GM18511 (cell line): ENCODE measurements at regions not wholly inside any gene's neighbourhood (a gene's known extent, or its start where the extent isn't known, plus 50 kb on each side); places are given as distances from the start of the nearest gene placed in this dataset.
"Not testable (repeated sequence)": the region's sequence is repeated elsewhere in the genome, so short reads cannot be mapped to it uniquely, and the experiment has no call there.

ENCODE experiments used
- ATAC-seq: cut with Tn5 transposase; IDR thresholded peaks from one replicate; pipeline ENCODE4 v1.9.1; 2021; ENCODE audit warnings: mild to moderate bottlenecking, moderate library complexity; ENCODE audit not compliant: unreplicated experiment

DNA sequence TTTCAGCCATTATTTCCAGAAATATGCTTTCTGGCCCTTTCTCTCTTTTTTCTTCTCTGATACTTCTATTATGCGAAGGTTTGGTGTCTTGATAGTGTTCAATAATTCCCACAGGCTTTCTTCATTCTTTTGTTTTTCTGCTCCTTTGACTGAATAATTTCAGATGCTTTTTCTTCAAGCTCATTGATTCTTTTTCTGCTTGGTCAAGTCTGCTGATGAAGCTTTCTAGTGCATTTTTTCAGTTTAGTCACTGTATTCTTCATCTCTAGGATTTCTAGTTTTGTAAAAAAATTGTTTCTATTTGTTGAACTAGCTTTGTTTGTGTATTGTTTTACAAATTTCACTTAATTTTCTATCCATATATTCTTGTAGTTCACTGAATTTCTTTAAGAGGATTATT is 304.0 kb upstream of the TARS1 start:
- no peak for ATAC-seq

- ATAC-seq = not testable (repeated sequence)
Observed at GRCh38 chr5:33138145-33138544, 302.6 kb upstream of the TARS1 start.

DNA sequence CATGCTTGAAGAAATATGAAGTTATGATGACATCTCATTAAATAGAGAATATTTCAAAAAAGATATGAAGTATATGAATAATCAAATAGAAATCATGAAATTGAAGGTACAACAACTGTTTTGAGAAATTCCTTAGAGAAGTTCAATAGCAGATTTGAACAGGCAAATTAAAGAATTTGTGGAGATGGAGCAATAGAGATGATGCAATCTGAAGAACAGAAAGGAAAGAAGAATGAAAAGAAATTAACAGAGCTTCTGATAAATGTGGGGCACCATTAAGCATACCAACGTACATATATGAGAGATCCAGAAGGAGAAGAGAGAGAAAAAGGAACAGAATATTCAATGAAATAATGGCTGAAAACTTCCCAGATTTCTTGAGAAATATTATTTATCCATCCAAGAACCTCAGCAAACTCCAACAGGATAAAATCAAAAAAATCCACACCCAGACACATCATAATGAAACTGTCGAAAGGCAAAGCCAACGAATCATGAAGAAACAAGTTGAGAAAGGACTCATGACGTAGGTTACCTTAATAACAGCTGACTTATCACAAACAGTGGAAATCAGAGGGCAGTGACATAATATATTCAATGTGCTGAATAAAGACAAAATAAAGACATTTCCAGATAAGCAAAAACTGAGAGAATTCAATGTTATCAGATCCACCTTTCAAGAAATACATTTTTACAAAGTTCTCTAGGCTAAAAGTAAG is 297.2 kb upstream of the TARS1 start:
- ATAC-seq = no peak

DNA sequence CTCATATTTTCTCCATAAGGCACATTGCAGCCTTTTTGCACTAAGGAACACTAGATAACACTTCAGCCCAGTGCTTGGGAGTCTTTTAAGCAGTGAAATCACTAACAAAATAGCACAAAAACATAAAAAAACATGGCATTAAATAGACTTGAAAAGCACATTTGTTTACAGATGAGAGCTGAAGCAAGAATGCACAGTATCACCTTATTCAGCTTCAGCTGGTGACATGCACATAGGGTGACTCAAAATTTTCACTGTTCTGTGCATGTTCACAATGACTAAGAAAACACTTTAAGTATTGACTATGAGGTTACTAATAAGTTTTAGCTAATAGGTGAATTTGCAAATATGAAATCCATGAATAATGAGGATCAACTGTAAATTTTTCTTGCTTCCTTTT is 293.9 kb upstream of the TARS1 start:
- ATAC-seq = no peak

DNA sequence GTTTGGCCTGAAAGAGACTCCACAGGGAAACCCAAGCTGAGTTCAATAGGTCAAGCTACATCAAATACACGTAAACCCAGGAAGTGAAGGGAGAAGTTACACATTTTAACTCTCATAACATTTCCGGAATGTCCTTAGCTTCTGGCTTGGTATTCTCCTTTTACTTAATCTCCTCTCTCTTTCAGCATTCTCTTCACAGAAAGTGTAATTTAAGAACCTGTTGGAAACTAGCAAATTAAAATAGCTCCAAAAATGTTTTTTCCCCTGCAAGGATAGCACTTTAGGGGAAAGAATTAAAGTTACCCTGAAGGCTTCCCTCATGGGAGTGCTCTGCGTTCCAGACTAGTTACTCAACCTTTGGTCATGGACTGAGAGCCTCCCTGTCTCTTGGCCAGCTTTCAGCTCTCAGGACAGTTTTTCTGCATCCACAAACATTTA is 292.7 kb upstream of the TARS1 start:
- no peak for ATAC-seq

DNA sequence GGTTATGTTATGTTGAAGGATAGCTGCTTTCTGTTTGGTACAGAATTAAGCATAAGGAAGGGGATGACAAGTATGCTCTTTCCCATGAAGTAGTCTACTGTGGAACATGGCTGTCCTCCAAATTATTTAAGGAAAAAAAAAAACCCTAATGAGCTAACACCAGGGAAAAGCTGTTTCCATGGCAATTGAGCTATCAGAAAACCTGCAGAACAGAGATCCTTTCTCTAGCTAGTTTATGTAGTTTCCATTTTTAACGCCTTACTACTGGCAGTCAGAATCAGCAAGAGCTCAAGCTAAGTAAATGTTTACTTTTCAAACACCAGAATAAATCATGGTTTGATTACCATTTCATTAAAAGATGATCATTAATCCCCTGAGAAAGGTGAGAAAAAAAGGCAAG is 287.4 kb upstream of the TARS1 start:
- no peak for ATAC-seq

DNA sequence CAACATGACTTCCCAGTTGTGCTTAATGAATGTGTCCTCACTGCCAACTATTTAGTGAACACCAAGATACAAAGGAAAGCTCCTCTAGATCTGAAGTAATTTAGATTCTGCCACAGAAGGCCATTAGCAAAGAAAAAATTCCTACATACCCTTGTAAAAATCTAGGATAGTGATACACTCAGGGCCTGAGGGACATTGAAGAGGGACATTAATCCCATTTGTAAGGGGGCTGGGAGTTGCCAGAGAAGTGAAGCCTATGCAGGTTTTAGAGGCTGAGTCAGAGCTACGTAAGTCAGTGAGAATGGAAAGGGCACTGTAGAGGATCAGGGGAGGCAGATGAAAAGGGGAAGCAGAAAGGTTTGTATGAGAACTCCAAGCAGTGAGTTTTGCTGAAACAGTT is 286.9 kb upstream of the TARS1 start:
- no peak for ATAC-seq

- no peak for ATAC-seq
Observed at GRCh38 chr5:33160871-33161270, 279.9 kb upstream of the TARS1 start.

- no peak for ATAC-seq
Observed at GRCh38 chr5:33161421-33161820, 279.3 kb upstream of the TARS1 start.

DNA sequence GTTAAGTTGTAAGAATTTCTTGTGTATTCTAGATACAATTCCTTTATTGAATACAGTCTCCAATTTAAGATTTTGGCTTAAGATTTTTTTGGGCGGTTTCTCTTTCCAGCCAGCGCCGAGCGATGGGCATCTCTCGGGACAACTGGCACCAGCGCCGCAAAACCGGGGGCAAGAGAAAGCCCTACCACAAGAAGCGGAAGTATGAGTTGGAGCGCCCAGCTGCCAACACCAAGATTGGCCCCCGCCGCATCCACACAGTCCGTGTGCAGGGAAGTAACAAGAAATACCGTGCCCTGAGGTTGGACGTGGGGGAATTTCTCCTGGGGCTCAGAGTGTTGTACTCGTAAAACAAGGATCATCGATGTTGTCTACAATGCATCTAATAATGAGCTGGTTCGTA is 278.7 kb upstream of the TARS1 start:
- no peak for ATAC-seq

DNA sequence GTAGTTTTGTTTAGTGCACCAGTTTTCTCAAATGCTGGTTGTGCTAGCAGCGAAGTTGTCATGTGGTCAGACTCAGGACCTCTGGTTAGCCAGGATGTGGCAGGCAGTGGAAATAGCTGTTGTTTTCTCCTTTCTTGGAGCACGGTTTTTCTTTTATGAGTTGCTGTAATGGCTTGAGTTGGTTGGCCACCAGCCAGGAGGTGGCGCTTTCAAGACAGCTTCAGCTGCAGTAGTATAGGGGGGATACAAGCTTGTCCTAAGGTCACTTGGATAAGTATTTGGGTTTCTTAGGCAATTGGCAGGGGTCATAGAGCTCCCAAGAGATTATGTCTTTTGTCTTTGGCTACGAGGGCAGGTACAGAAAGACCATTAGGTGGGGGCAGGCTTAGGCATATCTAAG is 274.2 kb upstream of the TARS1 start:
- ATAC-seq = no peak

DNA sequence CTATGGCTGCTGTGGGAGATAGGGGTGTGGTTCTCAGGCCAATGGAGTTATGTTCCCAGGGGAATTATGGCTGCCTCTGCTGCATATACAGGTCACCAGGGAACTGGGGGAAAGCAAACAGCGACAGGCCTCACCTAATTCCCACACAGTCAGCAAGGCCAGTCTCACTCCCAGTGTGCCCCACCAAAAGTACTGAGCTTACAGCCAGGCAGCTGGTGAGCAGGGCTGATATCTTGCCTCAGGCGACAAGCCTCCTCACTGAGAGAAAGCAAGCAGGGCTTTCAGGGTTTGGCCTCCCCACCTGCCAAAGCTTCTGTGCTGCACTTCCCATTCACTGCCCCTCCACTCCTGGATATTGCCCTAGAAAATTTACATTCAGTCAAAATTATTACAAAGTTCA is 273.8 kb upstream of the TARS1 start:
- ATAC-seq = no peak

DNA sequence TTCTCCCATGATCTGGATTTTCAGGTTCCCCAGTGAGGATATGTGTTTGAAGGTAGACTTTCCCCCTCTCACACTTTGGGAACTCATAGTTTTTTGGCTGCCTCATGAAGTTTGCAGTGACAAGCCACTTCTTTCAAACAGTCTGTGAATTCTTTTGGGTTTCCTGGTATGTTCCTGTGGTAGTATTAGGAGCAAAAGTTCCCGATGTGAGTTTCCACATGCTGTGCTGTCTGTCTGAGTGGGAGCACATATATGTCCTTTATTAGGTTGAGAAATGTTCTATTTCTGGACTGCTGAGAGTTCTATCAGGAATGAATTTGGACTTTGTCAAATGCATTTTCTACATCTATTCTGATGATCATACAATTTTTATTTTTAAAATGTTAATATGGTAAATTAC is 273.2 kb upstream of the TARS1 start:
- no peak for ATAC-seq

DNA sequence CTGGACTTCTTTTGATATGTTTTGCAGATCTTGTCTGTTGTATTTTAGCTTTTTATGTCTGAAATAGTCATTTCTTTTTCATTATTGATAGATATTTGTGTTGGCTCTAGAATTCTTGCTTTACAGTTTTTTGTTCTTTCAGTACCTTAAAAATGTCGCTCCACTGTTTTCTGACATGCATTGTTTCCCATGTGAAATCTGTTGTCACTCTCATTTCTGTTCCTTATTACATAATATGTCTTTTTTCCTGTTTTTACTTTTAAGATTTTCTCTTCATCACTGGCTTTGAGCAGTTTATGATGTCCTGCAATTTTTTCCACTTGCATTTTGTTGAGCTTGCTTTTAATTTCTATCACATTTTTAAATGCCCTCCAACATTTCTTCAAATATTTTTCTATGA is 270.4 kb upstream of the TARS1 start:
- no peak for ATAC-seq

GRCh38 chr5:33174383-33174782 is 266.4 kb upstream of the TARS1 start:
- ATAC-seq = no peak

DNA sequence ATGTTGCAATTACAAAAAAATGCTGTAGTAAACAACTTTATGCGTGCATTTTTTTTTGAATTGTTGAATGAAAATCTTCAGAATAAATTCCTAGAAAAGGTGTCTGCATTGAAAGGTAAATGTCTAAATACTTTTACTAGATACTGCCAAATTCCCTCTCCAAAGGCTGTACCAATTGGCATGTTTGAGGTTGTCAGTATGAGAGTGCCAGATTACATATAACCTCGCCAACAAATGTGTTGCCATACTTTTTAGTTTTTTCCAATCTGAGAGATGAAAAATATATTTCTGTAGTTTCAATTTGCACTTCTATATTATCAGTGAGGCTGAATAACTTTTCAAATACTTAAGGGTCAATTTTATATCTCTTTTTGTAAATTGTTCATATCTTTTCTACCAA is 261.5 kb upstream of the TARS1 start:
- no peak for ATAC-seq

DNA sequence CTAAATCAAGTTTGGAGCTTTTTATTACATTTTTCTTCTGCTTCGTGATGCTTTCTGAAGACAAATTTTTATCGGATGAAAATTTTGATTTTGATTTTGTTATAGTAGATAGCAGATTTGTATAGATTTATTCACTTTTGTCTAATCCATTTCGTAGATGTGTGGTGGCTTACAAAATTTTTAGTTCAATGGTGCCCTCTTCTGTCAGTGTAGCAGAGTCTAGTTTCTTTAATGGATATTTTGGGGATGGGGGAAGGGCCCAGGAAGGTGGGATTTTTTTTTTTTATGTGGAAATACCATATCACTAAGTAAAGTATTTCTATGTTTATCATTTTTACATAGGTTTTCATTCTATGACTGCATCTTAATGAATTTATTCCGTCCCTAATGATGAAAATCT is 259.9 kb upstream of the TARS1 start:
- ATAC-seq = no peak

DNA sequence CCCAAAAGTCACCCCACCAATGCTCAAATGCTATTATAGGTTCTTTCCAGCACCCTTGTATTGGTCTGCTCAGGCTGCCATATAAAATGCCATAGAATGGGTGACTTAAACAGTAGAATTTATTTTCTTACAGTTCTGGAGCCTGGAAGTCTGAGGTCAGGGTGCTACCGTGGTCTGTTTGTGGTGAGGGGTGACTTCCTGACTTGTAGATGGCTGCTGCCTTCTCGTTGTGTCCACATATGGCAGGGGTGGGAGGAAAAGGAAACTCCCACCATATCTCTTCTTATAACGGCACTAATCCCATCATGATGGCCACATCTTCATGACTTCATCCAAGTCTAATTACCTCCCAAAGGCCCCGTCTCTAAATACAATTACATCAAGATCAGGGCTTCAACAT is 257.8 kb upstream of the TARS1 start:
- ATAC-seq = no peak

- no peak for ATAC-seq
Observed at GRCh38 chr5:33184367-33184766, 256.4 kb upstream of the TARS1 start.

DNA sequence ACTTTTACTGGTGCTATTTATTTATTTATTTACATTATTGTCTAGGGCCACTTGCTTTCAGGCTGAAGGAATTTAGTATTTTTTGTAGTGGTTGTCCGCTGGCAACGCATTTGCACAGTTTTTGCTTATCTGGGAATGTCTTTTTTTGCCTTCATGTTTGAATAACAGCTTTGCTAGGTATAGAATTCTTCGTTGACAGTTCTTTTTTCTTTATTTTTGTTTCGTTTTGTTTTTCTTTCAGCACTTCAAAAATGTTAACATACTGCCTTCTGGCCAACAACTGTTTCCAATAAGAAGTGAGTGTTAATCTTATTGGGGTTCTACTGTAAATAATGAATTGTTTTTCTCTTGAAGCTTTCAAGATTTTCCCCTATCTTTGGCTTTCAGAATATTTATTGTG is 252.7 kb upstream of the TARS1 start:
- no peak for ATAC-seq

DNA sequence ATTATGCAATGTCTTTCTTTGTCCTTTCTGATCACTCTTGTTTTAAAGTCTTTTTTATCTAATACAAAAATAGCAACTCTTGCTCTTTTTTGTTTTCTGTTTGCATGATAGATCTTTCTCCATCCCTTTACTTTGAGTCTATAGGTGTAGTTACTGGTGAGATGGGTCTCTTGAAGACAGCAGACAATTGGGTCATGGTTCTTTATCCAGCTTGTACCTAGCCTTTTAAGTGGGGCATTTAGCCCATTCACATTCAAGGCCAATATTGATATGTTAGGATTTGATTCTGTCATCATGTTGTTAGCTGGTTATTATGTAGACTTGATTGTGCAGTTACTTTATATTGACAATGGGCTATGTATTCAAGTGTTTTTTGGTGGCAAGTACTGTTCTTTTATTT is 245.9 kb upstream of the TARS1 start:
- no peak for ATAC-seq

GRCh38 chr5:33195431-33196165 is 245.2 kb upstream of the TARS1 start:
- no peak for ATAC-seq

- ATAC-seq = no peak
Observed at GRCh38 chr5:33198836-33199235, 241.9 kb upstream of the TARS1 start.
